ENCODE measurements at regions not wholly inside any gene's neighbourhood (a gene's known extent, or its start where the extent isn't known, plus 50 kb on each side); places are given as distances from the start of the nearest gene placed in this dataset.

DNA sequence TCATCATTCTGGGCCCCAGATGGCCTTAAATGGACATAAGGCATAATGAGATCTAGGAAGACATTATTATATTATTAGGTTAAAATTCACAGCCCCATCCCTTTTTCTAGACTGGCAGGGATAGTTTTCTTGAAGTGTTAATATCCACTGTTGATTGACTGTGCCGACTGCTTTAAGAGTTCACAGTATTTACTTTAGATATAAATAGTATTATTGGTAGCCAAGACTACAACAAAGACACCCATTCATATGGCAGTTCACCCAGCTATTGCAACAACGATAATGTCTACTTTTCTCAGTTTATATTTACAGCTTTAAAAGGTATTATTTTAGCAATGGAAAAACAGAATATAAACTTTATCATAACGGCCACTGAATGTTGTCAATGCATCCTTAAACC is 922.2 kb upstream of the POU3F4 start:
- TF ChIP-seq TARDBP (IDR thresholded peaks at IDR 0.05) (no peak), ELF4 (IDR thresholded peaks at IDR 0.05) (no peak), LEF1 (IDR thresholded peaks at IDR 0.05; ENCODE audit: borderline replicate concordance) (no peak), CTBP1 (IDR thresholded peaks at IDR 0.05; ENCODE audit: borderline replicate concordance) (no peak), NFRKB (IDR thresholded peaks at IDR 0.05) (no peak), FOXM1 (IDR thresholded peaks at IDR 0.05; ENCODE audit: borderline replicate concordance) (no peak), FOXA1 (IDR thresholded peaks at IDR 0.05) (no peak), HDGF (IDR thresholded peaks at IDR 0.05; ENCODE audit: borderline replicate concordance) (no peak), FOXK2 (IDR thresholded peaks at IDR 0.05) (no peak), BHLHE40 (IDR thresholded peaks at IDR 0.05; ENCODE audit: borderline replicate concordance) (no peak), ARNT (IDR thresholded peaks at IDR 0.05) (no peak), ZNF384 (IDR thresholded peaks at IDR 0.05) (no peak)
- TF ChIP-seq, protein P1, sequence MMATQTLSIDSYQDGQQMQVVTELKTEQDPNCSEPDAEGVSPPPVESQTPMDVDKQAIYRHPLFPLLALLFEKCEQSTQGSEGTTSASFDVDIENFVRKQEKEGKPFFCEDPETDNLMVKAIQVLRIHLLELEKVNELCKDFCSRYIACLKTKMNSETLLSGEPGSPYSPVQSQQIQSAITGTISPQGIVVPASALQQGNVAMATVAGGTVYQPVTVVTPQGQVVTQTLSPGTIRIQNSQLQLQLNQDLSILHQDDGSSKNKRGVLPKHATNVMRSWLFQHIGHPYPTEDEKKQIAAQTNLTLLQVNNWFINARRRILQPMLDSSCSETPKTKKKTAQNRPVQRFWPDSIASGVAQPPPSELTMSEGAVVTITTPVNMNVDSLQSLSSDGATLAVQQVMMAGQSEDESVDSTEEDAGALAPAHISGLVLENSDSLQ (IDR thresholded peaks at IDR 0.05): no peak
- ChIA-PET CTCF (interaction anchor here (0.5 kb wide), 1 partner anchor 1409 kb away, joined by 3 read pairs; no protein-coding TSS in a partner anchor), POLR2A (no interaction called here)
- DNase-seq (ENCODE audit: extremely low spot score): no peak

DNA sequence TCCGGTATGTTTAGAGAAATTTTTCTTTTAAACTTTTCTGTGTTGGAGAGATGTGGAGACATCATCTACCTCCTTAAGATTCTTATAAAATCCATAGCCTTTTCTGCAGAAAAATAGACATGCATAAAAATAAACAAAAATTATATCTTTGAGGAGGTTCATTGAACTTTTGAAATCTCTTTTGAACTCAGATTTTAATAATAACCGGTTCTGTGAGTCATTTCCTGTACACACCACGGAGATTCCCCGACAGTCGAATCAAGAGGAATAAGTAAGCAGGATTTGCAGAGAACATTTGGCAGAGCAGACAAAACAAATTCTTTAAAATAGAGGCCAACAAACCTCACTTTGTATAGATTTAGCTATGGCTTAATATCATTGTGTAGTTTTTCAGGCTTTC is 918.7 kb upstream of the POU3F4 start:
- DNase-seq (ENCODE audit: extremely low spot score): no peak
- CTCF ChIA-PET: no interaction called here
- TF ChIP-seq HDGF (IDR thresholded peaks at IDR 0.05; ENCODE audit: borderline replicate concordance) (no peak), TARDBP (IDR thresholded peaks at IDR 0.05) (no peak), SP1 (IDR thresholded peaks at IDR 0.05) (no peak), ARNT (IDR thresholded peaks at IDR 0.05) (no peak), L3MBTL2 (conservative IDR thresholded peaks at IDR 0.05) (no peak), SUZ12 (IDR thresholded peaks at IDR 0.05) (no peak), ELF4 (IDR thresholded peaks at IDR 0.05) (no peak), FOXA1 (IDR thresholded peaks at IDR 0.05) (no peak), BHLHE40 (IDR thresholded peaks at IDR 0.05; ENCODE audit: borderline replicate concordance) (no peak), NFRKB (IDR thresholded peaks at IDR 0.05) (no peak), ZNF384 (IDR thresholded peaks at IDR 0.05) (no peak), CTBP1 (IDR thresholded peaks at IDR 0.05; ENCODE audit: borderline replicate concordance) (no peak), LEF1 (IDR thresholded peaks at IDR 0.05; ENCODE audit: borderline replicate concordance) (no peak), FOXK2 (IDR thresholded peaks at IDR 0.05) (no peak), FOXM1 (IDR thresholded peaks at IDR 0.05; ENCODE audit: borderline replicate concordance) (no peak)
- TF ChIP-seq, protein P1 (IDR thresholded peaks at IDR 0.05): no peak
- POLR2A ChIA-PET: no interaction called here

DNA sequence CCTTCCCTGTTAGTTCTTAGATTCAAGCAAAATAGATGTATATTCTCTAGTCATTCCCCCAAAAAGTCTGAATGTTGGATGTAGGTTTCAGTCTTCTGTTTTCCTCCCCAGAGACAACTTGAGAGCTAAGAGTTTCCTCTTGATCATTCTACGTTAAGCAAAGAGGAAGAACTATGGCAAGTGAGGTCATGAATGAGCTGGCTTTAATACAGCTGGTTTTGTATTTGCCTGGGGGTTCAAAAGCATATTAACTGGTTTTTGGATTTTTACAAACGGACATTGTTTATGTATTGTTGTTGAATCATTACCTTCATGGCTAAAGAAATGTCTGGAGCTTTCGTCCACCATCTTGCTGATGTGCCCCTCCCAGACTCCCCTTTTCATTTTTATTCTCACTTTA is 916.7 kb upstream of the POU3F4 start:
- DNase-seq (ENCODE audit: extremely low spot score): no peak
- POLR2A ChIA-PET: no interaction called here
- CTCF ChIA-PET: no interaction called here
- TF ChIP-seq FOXK2 (IDR thresholded peaks at IDR 0.05): no peak
- TF ChIP-seq LEF1 (IDR thresholded peaks at IDR 0.05; ENCODE audit: borderline replicate concordance): no peak
- TF ChIP-seq FOXM1 (IDR thresholded peaks at IDR 0.05; ENCODE audit: borderline replicate concordance): no peak
- TF ChIP-seq NFRKB (IDR thresholded peaks at IDR 0.05): no peak
- TF ChIP-seq ZNF384 (IDR thresholded peaks at IDR 0.05): no peak
- no peak for TF ChIP-seq ELF4 (IDR thresholded peaks at IDR 0.05)
- no peak for TF ChIP-seq CTBP1 (IDR thresholded peaks at IDR 0.05; ENCODE audit: borderline replicate concordance)
- no peak for TF ChIP-seq FOXA1 (IDR thresholded peaks at IDR 0.05)
- no peak for TF ChIP-seq L3MBTL2 (conservative IDR thresholded peaks at IDR 0.05)
- TF ChIP-seq TARDBP (IDR thresholded peaks at IDR 0.05): no peak
- TF ChIP-seq, protein P1 (IDR thresholded peaks at IDR 0.05): no peak
- TF ChIP-seq BHLHE40 (IDR thresholded peaks at IDR 0.05; ENCODE audit: borderline replicate concordance): no peak
- TF ChIP-seq SUZ12 (IDR thresholded peaks at IDR 0.05): no peak

- TF ChIP-seq NFRKB (IDR thresholded peaks at IDR 0.05): no peak
- no peak for TF ChIP-seq ARNT (IDR thresholded peaks at IDR 0.05)
- no peak for TF ChIP-seq FOXA1 (IDR thresholded peaks at IDR 0.05)
- no peak for TF ChIP-seq LEF1 (IDR thresholded peaks at IDR 0.05; ENCODE audit: borderline replicate concordance)
- TF ChIP-seq TARDBP (IDR thresholded peaks at IDR 0.05): no peak
- no peak for TF ChIP-seq CTBP1 (IDR thresholded peaks at IDR 0.05; ENCODE audit: borderline replicate concordance)
- TF ChIP-seq SUZ12 (IDR thresholded peaks at IDR 0.05): no peak
- TF ChIP-seq ELF4 (IDR thresholded peaks at IDR 0.05): no peak
- TF ChIP-seq BHLHE40 (IDR thresholded peaks at IDR 0.05; ENCODE audit: borderline replicate concordance): no peak
- TF ChIP-seq, protein P1 (IDR thresholded peaks at IDR 0.05): no peak
- no peak for TF ChIP-seq FOXM1 (IDR thresholded peaks at IDR 0.05; ENCODE audit: borderline replicate concordance)
- TF ChIP-seq HDGF (IDR thresholded peaks at IDR 0.05; ENCODE audit: borderline replicate concordance): no peak
- TF ChIP-seq ZNF384 (IDR thresholded peaks at IDR 0.05): no peak
- no peak for TF ChIP-seq FOXK2 (IDR thresholded peaks at IDR 0.05)
- no peak for TF ChIP-seq L3MBTL2 (conservative IDR thresholded peaks at IDR 0.05)
- no peak for TF ChIP-seq SP1 (IDR thresholded peaks at IDR 0.05)
- POLR2A ChIA-PET: no interaction called here
- CTCF ChIA-PET: no interaction called here
- no peak for DNase-seq (ENCODE audit: extremely low spot score)
Observed at GRCh38 chrX:82626978-82627377, 881.1 kb upstream of the POU3F4 start.

DNA sequence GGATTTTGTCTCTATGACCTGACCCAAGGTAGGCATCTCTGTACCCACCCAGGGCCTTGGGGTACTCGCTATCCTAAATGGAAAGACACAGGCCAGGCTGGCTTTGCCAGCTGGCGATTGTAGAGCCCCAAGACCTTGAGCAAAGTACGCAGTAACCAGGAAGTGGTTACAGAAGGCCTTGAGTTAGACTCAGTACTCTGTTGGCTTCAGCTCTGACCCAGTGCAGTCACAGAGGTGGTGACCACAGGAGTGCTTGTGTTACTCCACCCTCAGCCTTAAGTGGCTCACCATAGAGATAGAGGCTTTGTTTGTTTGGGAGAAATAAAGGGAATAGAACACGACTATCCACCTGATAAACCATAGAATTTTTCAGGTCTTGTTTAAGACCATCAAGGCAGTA is 880.5 kb upstream of the POU3F4 start:
- DNase-seq (ENCODE audit: extremely low spot score): no peak
- ChIA-PET CTCF (no interaction called here), POLR2A (no interaction called here)
- no peak for TF ChIP-seq NFRKB (IDR thresholded peaks at IDR 0.05)
- TF ChIP-seq FOXA1 (IDR thresholded peaks at IDR 0.05): no peak
- no peak for TF ChIP-seq LEF1 (IDR thresholded peaks at IDR 0.05; ENCODE audit: borderline replicate concordance)
- no peak for TF ChIP-seq SUZ12 (IDR thresholded peaks at IDR 0.05)
- TF ChIP-seq ARNT (IDR thresholded peaks at IDR 0.05): no peak
- TF ChIP-seq BHLHE40 (IDR thresholded peaks at IDR 0.05; ENCODE audit: borderline replicate concordance): no peak
- no peak for TF ChIP-seq SP1 (IDR thresholded peaks at IDR 0.05)
- TF ChIP-seq FOXK2 (IDR thresholded peaks at IDR 0.05): no peak
- no peak for TF ChIP-seq ELF4 (IDR thresholded peaks at IDR 0.05)
- TF ChIP-seq HDGF (IDR thresholded peaks at IDR 0.05; ENCODE audit: borderline replicate concordance): no peak
- no peak for TF ChIP-seq L3MBTL2 (conservative IDR thresholded peaks at IDR 0.05)
- TF ChIP-seq FOXM1 (IDR thresholded peaks at IDR 0.05; ENCODE audit: borderline replicate concordance): no peak
- no peak for TF ChIP-seq ZNF384 (IDR thresholded peaks at IDR 0.05)
- TF ChIP-seq, protein P1 (IDR thresholded peaks at IDR 0.05): no peak
- TF ChIP-seq TARDBP (IDR thresholded peaks at IDR 0.05): no peak
- no peak for TF ChIP-seq CTBP1 (IDR thresholded peaks at IDR 0.05; ENCODE audit: borderline replicate concordance)
